GM19193 (cell line): ENCODE measurements at regions not wholly inside any gene's neighbourhood (a gene's known extent, or its start where the extent isn't known, plus 50 kb on each side); places are given as distances from the start of the nearest gene placed in this dataset.

Experiments used
- POLR2A ChIP-seq: IDR thresholded peaks from 4 replicates; pipeline ENCODE4 v1.6.1; 2011; ENCODE audit not compliant: insufficient read depth, insufficient read length; ENCODE audit errors: extremely low read depth

DNA sequence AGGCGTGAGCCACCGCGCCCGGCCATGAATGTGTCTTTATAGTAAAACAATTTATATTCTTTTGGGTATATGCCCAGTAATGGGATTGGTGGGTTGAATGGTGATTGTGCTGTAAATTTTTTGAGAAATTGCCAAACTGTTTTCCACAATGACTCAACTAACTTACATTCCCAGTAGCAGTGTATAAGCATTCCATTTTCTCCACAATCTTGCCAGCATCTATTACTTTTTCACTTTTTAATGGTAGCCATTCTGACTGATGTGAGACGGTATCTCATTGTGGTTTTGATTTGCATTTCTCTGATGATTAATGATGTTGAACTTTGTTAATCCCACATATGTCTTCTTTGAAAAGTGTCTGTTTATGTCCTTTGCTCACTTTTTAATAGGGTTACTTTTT is 1187.9 kb downstream of the XPNPEP1 start:
- TF ChIP-seq POLR2A = no peak

DNA sequence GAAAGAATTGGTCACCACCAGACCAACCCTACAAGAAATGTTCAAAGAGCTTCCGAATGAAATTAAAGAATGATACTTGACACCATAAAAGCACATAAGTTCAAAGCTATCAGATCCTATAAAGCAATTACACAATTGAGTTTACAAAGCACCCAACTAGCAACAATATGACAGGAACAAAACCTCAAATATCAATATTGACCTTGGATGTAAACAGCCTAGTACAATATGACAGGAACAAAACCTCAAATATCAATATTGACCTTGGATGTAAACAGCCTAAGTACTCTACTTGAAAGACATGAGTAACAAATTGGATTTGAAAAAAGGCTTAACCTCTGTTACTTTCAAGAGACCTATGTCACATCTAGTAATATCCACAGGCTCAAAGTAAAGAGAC is 1201.4 kb downstream of the XPNPEP1 start:
- no peak for TF ChIP-seq POLR2A

DNA sequence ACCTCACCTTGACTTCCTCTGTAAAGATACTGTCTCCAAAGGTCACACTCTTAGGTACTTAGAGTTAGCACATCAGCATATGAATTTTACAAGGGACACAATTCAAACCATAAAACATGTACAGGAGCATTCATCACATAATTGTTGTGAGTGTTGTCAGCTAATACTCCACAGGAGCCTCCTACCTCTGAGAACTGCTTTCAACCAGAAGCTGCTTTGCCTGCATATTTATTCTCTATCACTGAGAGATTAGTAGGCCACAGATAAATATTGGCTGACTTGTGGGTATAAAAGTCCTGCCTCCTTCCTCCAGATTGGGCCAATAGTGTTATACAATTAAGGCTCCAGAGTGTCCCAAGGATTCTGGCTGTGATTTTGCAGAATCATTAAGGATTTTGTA is 1207.0 kb downstream of the XPNPEP1 start:
- no peak for TF ChIP-seq POLR2A

DNA sequence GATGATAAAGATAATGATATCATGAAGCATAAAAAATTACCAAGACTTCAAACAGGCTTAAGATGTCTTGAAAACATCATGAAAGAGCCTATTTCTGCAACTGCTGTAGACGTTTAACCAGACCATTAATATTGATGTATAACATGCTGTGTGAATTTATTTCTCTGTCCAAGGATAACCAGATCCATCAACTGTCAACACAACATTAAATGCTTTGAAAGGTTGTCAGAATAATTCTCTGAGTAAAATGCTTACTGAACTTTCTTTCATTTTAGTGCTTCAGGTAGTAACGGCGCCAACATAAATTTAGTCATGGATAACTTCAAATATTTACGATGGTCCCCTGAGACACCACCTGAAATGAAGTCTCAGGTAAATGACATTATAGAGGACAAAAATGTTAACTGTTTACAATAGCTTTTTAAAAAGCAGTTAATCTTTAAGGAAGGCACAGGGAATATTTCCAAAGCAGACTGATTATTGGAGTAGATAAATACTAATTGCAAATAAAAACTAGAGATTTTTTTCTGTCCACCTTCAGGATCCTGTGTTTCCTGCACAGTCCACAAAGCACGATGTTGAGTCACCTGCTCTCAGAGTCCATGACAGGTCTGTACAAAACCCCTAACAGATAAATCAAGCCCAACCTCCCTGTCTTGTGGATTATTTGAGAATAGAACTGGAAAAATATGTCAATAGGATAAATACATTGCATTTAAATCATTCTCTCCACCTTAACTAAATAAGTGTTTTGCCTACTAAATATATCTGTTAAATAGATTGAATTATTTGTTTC is 1213.2 kb downstream of the XPNPEP1 start:
- TF ChIP-seq POLR2A = no peak

DNA sequence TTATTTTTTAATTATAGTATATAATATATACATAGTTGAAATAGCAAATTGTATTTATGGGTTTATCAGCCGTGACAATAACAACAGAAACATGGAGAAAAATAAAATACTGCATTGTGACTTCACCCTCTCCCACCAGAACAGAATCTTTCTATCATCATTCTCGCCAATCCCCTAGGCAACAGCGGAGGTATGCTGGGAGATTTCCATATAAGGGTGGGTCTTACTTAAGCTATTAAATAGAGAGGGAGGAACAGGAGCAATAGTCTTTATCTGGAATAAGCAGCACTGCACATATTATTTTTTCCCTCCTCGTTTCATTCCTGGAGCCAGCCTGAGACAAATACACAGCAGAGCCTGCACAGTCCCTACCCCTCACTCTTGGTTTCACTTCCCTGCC is 1214.9 kb downstream of the XPNPEP1 start:
- TF ChIP-seq POLR2A = no peak

DNA sequence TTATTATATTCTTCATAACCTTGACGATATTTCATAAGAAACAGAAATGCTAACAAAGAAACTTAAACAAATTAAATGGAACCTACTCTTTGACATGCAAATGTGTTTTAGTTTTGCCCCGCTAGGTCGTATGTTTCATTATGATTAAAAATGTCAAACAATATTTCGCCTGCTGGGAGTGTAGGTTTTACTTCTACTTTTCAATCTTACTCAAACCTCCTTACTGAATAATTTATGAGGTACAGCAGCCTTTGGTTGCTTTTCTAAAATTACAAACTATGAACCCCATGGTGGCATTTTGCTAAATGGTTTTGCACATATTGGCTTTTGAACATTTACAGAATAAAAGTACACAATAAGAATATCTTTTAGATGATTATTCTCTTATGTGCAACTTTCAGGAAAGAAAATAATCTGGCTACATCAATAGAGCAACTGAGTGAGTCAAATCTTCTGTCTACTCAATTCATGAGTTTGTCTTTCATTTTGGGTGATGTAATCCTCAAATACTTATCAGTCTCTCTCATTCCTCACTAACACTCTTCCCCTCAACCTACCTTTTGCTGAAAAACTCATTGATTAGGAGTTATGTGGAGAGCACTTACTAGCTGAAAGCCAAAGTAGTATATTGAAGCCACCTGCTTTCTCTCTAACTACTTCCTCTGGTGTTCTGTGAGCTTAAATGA is 1226.4 kb downstream of the XPNPEP1 start:
- no peak for TF ChIP-seq POLR2A

DNA sequence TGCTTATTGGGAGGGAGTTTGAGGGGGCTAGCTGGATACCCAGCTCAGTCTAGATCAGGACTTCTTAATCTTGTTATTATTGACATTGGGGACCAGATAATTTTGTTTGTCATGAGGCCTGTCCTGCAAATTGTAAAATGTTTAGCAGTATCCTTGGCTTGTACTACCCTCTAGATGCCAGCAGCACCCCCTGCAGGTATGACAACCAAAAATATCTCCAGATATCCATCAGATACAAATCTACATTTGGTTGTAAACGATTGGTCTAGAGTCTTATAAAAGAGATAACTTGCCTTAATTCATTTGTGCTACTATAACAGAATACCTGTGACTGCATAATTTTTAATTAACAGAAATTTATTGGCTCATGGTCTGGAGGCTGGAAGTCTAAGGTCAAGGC is 1232.2 kb downstream of the XPNPEP1 start:
- TF ChIP-seq POLR2A = no peak

DNA sequence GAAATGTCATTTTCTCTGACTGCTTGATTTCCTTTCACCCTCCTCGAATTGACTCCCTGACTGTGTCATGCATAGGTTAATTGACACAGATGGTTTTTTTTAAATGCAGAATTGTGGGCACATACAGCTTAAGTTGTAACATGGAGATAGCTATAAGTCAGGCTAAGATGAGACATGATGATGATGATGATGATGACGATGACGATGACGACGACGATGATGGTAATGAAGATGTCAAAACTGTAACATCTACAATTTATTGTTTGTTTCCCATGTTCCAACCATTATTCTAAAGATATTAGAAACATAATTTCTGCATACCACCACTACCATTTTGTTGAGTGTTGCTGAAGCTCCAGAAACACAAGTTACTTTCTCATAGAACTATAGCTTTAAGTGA is 1232.8 kb downstream of the XPNPEP1 start:
- no peak for TF ChIP-seq POLR2A

DNA sequence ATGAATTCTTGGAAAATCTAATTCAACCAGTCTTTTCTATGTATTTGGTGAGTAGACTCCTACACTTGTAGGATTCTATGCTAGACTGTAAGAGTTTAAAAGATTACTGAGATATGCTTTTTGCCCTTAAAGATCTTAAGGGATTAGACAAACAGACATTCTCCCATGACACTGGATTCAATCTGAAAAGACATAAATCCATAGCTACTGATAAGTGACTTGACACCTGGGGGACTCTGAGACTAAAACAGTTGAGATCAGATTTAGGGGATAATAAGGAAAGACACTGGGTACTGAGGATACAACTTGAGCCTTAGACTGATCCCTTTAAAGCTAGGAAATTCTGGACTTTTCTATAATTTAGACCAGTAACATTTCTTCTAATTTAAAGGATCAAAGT is 1233.4 kb downstream of the XPNPEP1 start:
- no peak for TF ChIP-seq POLR2A

DNA sequence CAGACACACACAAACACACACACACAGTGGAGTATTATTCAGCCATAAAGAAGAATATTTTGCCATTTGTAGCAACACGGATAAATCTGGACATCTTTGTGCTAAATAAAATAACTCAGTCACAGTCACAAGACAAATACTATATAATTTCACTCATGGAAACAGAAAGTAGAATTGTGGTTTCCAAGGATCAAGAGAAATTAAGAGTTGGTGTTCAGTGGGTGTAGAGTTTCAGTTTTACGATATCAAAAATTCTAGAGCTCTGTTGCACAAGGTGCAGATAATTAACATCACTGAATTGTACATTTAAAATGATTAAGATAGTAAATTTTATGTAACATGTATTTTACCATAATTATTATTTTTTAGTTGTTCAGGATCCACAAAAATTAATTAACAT is 1235.0 kb downstream of the XPNPEP1 start:
- no peak for TF ChIP-seq POLR2A

DNA sequence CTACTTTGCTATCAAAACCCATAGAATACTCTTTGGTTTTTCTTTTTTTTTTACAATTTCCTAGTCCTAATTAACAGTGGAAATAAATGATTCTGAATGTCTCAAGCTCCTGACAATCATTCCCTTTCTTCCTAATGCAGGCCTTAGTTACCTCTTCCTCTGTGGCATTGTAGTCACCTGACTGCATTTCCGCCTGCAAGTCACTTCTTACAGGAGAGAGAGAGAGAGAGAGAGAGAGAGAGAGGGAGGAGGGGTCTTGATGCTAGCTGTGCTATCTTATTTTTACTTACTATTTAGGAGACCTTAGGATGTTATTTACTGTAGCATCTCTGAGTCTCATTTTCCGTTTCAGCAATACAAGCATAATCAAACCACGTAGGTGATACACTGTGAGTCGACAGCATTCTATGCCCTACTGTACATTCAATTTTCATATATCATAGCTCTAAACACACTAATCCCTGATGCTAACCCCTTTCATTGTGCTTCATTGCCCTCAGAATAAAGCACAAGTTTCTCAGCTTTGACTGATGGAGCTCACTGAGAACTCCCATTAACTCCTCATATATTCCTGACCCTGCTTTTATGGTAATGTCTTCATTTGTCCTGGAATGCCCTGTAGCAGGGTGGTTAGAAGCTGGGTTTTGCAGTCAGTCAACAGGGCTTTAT is 1237.3 kb downstream of the XPNPEP1 start:
- TF ChIP-seq POLR2A = no peak

DNA sequence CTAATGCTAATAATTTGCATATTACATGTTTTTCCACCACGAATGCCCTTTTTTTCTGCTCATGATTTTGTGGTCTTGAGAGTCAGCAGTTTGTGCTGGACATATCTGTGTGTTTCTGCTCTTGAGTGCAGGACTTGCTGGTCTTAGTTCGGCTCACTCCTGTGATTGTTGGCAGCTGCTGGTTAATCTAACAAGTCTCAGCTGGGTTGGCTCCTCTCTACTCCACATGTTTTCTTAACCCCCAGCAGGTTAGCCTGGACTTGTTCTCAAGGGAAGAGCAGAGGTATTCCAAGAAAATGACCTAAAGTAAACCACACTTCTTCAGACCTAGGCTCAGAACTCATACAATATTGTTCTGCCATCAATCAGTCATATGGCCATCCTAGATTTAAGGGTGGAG is 1238.9 kb downstream of the XPNPEP1 start:
- TF ChIP-seq POLR2A = no peak

DNA sequence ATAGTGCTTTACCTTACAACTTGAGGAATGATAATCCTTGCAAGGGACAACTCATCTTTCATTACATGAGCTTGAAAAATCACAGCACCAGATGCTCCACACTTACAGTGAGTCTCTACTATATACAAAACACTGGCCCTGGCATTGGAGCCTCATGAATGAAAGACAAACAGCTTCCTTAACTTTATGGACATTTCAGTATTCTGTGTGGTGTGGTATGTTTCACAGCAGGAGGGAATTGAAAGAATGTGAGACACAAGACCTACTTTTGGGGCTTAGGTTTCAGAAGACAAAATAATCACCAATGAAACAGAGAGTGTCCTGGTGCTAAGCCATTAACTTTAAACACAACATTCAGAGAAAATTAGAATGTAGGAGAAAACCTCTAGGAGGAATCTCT is 1249.6 kb downstream of the XPNPEP1 start:
- no peak for TF ChIP-seq POLR2A

DNA sequence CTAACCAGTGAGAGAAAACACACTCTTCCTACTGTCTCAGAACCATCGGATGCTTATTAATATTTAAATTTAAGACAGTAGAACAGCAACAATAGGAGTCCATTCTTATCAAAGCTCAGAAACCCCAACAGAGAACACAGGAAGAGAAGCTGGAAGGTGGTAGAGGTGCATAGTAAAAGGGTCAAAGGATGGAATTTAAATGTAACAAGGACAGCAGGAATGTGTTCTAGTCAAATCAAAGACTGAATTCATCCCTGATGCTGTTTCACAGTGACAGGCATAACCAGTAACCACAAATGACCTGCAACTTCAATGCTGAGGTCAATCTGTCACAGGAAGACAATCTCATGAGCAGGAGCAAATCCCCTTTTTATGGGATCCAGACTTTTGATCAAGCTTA is 1259.7 kb downstream of the XPNPEP1 start:
- no peak for TF ChIP-seq POLR2A

DNA sequence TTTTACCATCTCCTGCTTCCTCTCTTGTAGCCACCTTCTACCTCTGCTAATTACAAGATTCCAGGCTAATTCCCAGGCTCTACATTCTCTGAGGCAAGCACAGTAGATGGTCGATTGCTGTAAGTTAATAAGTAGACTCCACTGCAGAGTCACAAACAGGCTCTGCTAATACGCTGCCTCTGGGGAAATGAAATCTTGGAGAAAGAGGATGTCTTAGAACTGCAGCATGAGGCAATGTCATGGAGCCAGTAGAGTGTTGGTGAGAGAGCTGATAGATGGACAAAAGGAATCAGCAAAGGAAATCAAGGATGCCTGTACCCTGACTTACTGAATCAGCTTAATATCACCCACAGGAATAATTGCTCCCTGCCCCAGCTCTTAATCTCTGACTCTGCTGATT is 1260.3 kb downstream of the XPNPEP1 start:
- TF ChIP-seq POLR2A = no peak

DNA sequence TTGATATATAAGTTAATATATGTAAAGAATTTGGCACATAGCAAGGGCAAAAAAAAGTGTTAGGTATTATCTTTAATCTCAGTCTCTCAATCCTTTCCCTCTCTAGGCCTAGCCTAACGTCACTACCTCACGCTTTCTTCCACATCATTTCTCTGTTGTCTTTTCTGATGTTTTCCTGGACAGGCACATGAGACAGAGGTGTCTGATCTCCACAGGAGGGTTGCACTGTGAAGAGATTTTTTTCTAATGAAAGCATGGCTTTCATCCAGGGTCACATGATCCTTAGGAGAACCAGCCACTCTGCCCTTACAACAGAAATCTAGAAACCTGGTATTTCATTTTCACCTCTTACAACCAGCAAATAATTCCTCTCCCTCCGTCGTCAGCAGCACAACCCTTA is 1268.3 kb downstream of the XPNPEP1 start:
- TF ChIP-seq POLR2A = no peak

DNA sequence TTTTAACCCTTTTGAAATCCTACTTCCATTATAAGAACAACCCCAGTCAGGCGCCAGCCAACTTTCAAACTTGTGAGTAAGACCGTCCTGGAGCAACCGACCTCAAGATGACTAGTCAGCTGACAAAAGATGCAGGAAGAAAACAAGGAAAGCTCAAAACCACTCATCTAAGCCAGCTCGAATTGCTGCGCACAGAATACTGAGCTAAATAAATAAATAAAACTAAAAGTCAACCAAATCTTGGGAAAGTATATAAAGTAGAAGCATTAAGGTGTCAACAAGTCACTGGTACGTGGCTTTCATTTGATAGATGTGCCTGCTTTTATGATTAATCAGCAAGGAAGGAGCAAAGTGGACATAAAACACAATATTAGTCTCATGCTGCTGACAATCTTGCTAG is 1269.8 kb downstream of the XPNPEP1 start:
- no peak for TF ChIP-seq POLR2A

DNA sequence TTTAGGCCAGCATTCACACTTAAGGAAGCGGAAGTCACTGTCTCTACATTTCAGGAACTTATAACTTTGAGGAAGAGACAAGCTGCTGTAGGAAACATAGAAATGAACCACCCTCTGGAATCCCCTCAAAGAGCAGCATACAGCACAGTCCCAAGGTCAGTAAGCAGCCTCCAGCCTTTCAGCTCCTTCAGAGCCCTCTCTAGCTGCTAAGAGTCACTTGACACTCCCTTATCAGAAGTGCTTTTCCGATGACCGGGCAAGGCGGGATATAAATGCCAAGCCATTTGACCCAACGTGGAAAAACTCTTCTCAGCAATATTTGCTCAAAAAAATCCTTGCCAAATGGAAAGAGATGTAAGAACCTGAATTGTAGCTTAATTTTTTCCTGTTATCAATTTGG is 1284.3 kb downstream of the XPNPEP1 start:
- no peak for TF ChIP-seq POLR2A
